Ishikawa (cell line): ENCODE measurements at regions not wholly inside any gene's neighbourhood (a gene's known extent, or its start where the extent isn't known, plus 50 kb on each side); places are given as distances from the start of the nearest gene placed in this dataset.

ENCODE experiments used
- CEBPB ChIP-seq: IDR thresholded peaks from 2 replicates; pipeline ENCODE4 v1.6.1; 2012
- CREB1 ChIP-seq: IDR thresholded peaks from 2 replicates; pipeline ENCODE4 v1.6.1; 2012; ENCODE audit warnings: low read depth
- EGR1 ChIP-seq: IDR thresholded peaks from 2 replicates; pipeline ENCODE4 v1.6.1; 2012
- EP300 ChIP-seq: IDR thresholded peaks from 2 replicates; pipeline ENCODE4 v1.6.1; 2012; ENCODE audit warnings: borderline replicate concordance
- FOXM1 ChIP-seq: IDR thresholded peaks from 2 replicates; pipeline ENCODE4 v1.6.1; 2012; ENCODE audit warnings: low read depth, borderline replicate concordance
- MAX ChIP-seq: IDR thresholded peaks from 2 replicates; pipeline ENCODE4 v1.6.1; 2012
- NFIC ChIP-seq: IDR thresholded peaks from 2 replicates; pipeline ENCODE4 v1.6.1; 2012
- RAD21 ChIP-seq: IDR thresholded peaks from 2 replicates; pipeline ENCODE4 v1.6.1; 2012; ENCODE audit warnings: low read depth
- REST ChIP-seq: IDR thresholded peaks from 2 replicates; pipeline ENCODE4 v1.6.1; 2012; ENCODE audit warnings: low read depth, mild to moderate bottlenecking
- TAF1 ChIP-seq: IDR thresholded peaks from 2 replicates; pipeline ENCODE4 v1.6.1; 2012; ENCODE audit warnings: low read depth, mild to moderate bottlenecking
- TCF12 ChIP-seq: IDR thresholded peaks from 2 replicates; pipeline ENCODE4 v1.6.1; 2012; ENCODE audit warnings: low read depth
- TEAD4 ChIP-seq: IDR thresholded peaks from 2 replicates; pipeline ENCODE4 v1.6.1; 2012
- USF1 ChIP-seq: IDR thresholded peaks from 2 replicates; pipeline ENCODE4 v1.6.1; 2012
- YY1 ChIP-seq: IDR thresholded peaks from 2 replicates; pipeline ENCODE4 v1.6.1; 2012; ENCODE audit warnings: low read depth
- ZBTB7A ChIP-seq: IDR thresholded peaks from 2 replicates; pipeline ENCODE4 v1.6.1; 2012; ENCODE audit warnings: low read depth

GRCh38 chr3:187920030-187920429 is 174.8 kb upstream of the BCL6 start:
- no peak for TF ChIP-seq YY1
- no peak for TF ChIP-seq TCF12
- no peak for TF ChIP-seq CREB1
- TF ChIP-seq EGR1, result no peak
- no peak for TF ChIP-seq USF1
- no peak for TF ChIP-seq TEAD4

- no peak for TF ChIP-seq RAD21
- TF ChIP-seq EP300, result no peak
- no peak for TF ChIP-seq CEBPB
- TF ChIP-seq ZBTB7A, result no peak
- no peak for TF ChIP-seq NFIC
- TF ChIP-seq USF1, result no peak
- TF ChIP-seq CREB1, result no peak
- TF ChIP-seq REST, result no peak
These were observed 175.6 kb upstream of the BCL6 start for GRCh38 chr3:187920913-187921312.

GRCh38 chr3:187921391-187922074 is 176.3 kb upstream of the BCL6 start:
- TF ChIP-seq ZBTB7A, result no peak
- TF ChIP-seq CEBPB, result no peak
- no peak for TF ChIP-seq EGR1
- no peak for TF ChIP-seq CREB1
- TF ChIP-seq EP300, result no peak
- TF ChIP-seq USF1, result no peak
- no peak for TF ChIP-seq RAD21
- TF ChIP-seq FOXM1, result no peak
- no peak for TF ChIP-seq TAF1
- TF ChIP-seq REST, result no peak
- TF ChIP-seq TCF12, result no peak
- no peak for TF ChIP-seq NFIC
- no peak for TF ChIP-seq MAX
- TF ChIP-seq YY1, result no peak
- TF ChIP-seq TEAD4, result no peak

GRCh38 chr3:187922704-187923416 is 177.6 kb upstream of the BCL6 start:
- TF ChIP-seq EP300 (no peak), NFIC (no peak), TCF12 (no peak), TAF1 (no peak), REST (no peak), FOXM1 (no peak), EGR1 (no peak), CEBPB (no peak), YY1 (no peak), TEAD4 (no peak), CREB1 (no peak), RAD21 (no peak), MAX (no peak), ZBTB7A (no peak), USF1 (no peak)
